KMS-11 (cell line): ENCODE measurements at regions not wholly inside any gene's neighbourhood (a gene's known extent, or its start where the extent isn't known, plus 50 kb on each side); places are given as distances from the start of the nearest gene placed in this dataset.

Experiments
- H2AFZ ChIP-seq: fragments of 200-600 bp; sonication (generic); 2 replicates; pipeline ENCODE4 v1.6.1; 2016; ENCODE audit warnings: antibody characterized with exemption, mixed run types, low read depth
- H3K27ac ChIP-seq: fragments of 200-600 bp; sonication (generic); 2 replicates; pipeline ENCODE4 v1.6.1; 2016; ENCODE audit warnings: mild to moderate bottlenecking, mixed run types
- H3K27me3 ChIP-seq: fragments of 200-600 bp; sonication (generic); 2 replicates; pipeline ENCODE4 v1.6.1; 2017; ENCODE audit warnings: mild to moderate bottlenecking, low read depth, mixed run types, moderate library complexity; ENCODE audit not compliant: insufficient read depth
- H3K36me3 ChIP-seq: fragments of 200-600 bp; sonication (generic); 2 replicates; pipeline ENCODE4 v1.6.1; 2017; ENCODE audit warnings: mild to moderate bottlenecking, mixed run types; ENCODE audit not compliant: insufficient read depth
- H3K4me1 ChIP-seq: fragments of 200-600 bp; sonication (generic); 2 replicates; pipeline ENCODE4 v1.6.1; 2016; ENCODE audit warnings: mild to moderate bottlenecking, low read depth, mixed run types; ENCODE audit not compliant: poor library complexity, severe bottlenecking
- H3K4me2 ChIP-seq: fragments of 200-600 bp; sonication (generic); 2 replicates; pipeline ENCODE4 v1.7.0; 2016; ENCODE audit warnings: mild to moderate bottlenecking, mixed run types
- H3K4me3 ChIP-seq: fragments of 200-600 bp; sonication (generic); IDR thresholded peaks from 2 replicates; pipeline ENCODE4 v1.6.1; 2017; ENCODE audit warnings: low read depth, low read length, mixed read lengths; ENCODE audit not compliant: insufficient read depth
- H3K79me2 ChIP-seq: fragments of 200-600 bp; sonication (generic); 2 replicates; pipeline ENCODE4 v1.6.1; 2016; ENCODE audit warnings: low read depth, mixed run types; ENCODE audit not compliant: insufficient read depth
- H3K9ac ChIP-seq: fragments of 200-600 bp; sonication (generic); 2 replicates; pipeline ENCODE4 v1.6.1; 2016; ENCODE audit warnings: mild to moderate bottlenecking, mixed run types
- H4K20me1 ChIP-seq: fragments of 200-600 bp; sonication (generic); 2 replicates; pipeline ENCODE4 v1.6.1; 2016; ENCODE audit warnings: mild to moderate bottlenecking, mixed run types; ENCODE audit not compliant: insufficient read depth
- TF ChIP-seq, protein P1 (sequence below): fragments of 200-600 bp; sonication (generic); conservative IDR thresholded peaks from 2 replicates; pipeline ENCODE4 v1.6.1; 2017; ENCODE audit warnings: low read depth, mild to moderate bottlenecking, antibody characterized with exemption, low read length, moderate library complexity, mixed read lengths

GRCh38 chr6:140245296-140246040 lies 871.0 kb upstream of the CITED2 start:
- Histone ChIP-seq H3K79me2 (no peaks in the 10 kb centered on the region), H3K4me3 (no peak overlapping the region), H4K20me1 (no peaks in the 10 kb centered on the region), H3K36me3 (no peaks in the 10 kb centered on the region), H3K27me3 (no peaks in the 10 kb centered on the region), H3K4me2 (no peak overlapping the region), H3K4me1 (no peaks in the 10 kb centered on the region), H3K27ac (no peak overlapping the region), H2AFZ (no peak overlapping the region), H3K9ac (no peak overlapping the region)
- TF ChIP-seq, protein P1, sequence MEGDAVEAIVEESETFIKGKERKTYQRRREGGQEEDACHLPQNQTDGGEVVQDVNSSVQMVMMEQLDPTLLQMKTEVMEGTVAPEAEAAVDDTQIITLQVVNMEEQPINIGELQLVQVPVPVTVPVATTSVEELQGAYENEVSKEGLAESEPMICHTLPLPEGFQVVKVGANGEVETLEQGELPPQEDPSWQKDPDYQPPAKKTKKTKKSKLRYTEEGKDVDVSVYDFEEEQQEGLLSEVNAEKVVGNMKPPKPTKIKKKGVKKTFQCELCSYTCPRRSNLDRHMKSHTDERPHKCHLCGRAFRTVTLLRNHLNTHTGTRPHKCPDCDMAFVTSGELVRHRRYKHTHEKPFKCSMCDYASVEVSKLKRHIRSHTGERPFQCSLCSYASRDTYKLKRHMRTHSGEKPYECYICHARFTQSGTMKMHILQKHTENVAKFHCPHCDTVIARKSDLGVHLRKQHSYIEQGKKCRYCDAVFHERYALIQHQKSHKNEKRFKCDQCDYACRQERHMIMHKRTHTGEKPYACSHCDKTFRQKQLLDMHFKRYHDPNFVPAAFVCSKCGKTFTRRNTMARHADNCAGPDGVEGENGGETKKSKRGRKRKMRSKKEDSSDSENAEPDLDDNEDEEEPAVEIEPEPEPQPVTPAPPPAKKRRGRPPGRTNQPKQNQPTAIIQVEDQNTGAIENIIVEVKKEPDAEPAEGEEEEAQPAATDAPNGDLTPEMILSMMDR, result no peak

- Histone ChIP-seq H3K4me3 (no peak overlapping the region), H4K20me1 (no peaks in the 10 kb centered on the region), H3K79me2 (no peaks in the 10 kb centered on the region), H2AFZ (no peak overlapping the region), H3K36me3 (no peaks in the 10 kb centered on the region), H3K27ac (no peak overlapping the region), H3K4me1 (no peaks in the 10 kb centered on the region), H3K4me2 (no peak overlapping the region), H3K27me3 (no peaks in the 10 kb centered on the region), H3K9ac (no peak overlapping the region)
- TF ChIP-seq, protein P1, result no peak
These were observed 862.8 kb upstream of the CITED2 start for GRCh38 chr6:140237251-140237650.

GRCh38 chr6:140236732-140237131 lies 862.3 kb upstream of the CITED2 start:
- TF ChIP-seq, protein P1, result no peak
- Histone ChIP-seq H3K4me2 (no peak overlapping the region), H2AFZ (no peak overlapping the region)

DNA sequence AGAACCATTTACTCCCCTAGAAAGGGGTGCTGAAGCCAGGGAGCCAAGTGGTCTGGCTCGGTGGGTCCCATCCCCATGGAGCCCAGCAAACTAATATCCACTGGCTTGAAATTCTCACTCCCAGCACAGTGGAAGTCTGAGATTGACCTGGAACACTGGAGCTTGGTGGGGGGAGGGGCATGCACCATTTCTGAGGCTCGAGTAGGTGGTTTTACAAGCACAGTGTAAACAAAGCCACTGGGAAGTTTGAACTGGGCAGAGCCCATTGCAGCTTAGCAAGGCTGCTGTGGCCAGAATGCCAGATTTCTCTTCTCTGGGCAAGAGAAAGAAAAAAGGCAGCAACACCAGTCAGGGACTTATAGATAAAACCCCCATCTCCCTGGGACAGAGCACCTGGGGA lies 855.8 kb upstream of the CITED2 start:
- Histone ChIP-seq H4K20me1 (no peaks in the 10 kb centered on the region), H3K4me2 (no peak overlapping the region), H2AFZ (no peak overlapping the region), H3K4me1 (no peaks in the 10 kb centered on the region), H3K4me3 (no peak overlapping the region), H3K27ac (no peak overlapping the region), H3K27me3 (no peaks in the 10 kb centered on the region), H3K36me3 (no peaks in the 10 kb centered on the region), H3K9ac (no peak overlapping the region), H3K79me2 (no peaks in the 10 kb centered on the region)
- TF ChIP-seq, protein P1, result no peak

More at GRCh38 chr6:140236732-140237131, 862.3 kb upstream of the CITED2 start:
- Histone ChIP-seq H3K4me1 (no peaks in the 10 kb centered on the region), H3K4me3 (no peak overlapping the region), H3K27me3 (no peaks in the 10 kb centered on the region), H3K27ac (no peak overlapping the region), H4K20me1 (no peaks in the 10 kb centered on the region), H3K9ac (no peak overlapping the region), H3K79me2 (no peaks in the 10 kb centered on the region), H3K36me3 (no peaks in the 10 kb centered on the region)
